ENCODE measurements at regions not wholly inside any gene's neighbourhood (a gene's known extent, or its start where the extent isn't known, plus 50 kb on each side); places are given as distances from the start of the nearest gene placed in this dataset.

DNA sequence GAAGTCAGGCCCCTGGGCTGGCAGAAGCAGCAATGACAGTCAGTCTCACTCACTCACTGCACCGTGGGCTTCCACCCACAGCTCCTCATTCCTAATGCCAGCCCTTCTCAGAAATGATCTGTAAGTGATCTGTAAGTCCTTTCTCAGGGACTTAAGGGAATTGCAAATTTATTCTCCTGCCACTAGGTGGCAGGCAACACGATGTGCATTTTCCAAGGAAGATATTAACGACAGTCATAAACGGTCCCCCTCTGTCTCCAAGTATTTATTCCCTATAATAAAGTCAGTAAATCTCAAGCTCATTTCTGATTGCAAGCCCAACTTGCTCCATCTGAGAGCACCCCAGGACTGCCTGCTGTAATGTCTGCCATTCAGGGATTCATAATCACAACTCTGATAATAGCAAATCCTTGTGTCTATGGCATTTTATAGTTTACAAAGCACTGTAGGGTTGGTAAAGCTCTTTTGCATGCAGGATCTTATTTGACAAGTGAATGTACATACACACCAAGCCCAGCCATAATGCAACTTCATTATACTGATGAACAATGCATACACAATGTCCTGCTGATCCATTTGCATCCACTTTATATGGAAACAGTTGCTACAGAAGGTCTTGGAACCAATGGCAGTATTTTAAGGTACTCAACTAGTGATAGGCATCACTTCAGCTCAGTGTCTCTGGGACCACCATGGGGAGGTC, 380.5 kb upstream of the CAMK1G start:
- TF ChIP-seq, protein P1, sequence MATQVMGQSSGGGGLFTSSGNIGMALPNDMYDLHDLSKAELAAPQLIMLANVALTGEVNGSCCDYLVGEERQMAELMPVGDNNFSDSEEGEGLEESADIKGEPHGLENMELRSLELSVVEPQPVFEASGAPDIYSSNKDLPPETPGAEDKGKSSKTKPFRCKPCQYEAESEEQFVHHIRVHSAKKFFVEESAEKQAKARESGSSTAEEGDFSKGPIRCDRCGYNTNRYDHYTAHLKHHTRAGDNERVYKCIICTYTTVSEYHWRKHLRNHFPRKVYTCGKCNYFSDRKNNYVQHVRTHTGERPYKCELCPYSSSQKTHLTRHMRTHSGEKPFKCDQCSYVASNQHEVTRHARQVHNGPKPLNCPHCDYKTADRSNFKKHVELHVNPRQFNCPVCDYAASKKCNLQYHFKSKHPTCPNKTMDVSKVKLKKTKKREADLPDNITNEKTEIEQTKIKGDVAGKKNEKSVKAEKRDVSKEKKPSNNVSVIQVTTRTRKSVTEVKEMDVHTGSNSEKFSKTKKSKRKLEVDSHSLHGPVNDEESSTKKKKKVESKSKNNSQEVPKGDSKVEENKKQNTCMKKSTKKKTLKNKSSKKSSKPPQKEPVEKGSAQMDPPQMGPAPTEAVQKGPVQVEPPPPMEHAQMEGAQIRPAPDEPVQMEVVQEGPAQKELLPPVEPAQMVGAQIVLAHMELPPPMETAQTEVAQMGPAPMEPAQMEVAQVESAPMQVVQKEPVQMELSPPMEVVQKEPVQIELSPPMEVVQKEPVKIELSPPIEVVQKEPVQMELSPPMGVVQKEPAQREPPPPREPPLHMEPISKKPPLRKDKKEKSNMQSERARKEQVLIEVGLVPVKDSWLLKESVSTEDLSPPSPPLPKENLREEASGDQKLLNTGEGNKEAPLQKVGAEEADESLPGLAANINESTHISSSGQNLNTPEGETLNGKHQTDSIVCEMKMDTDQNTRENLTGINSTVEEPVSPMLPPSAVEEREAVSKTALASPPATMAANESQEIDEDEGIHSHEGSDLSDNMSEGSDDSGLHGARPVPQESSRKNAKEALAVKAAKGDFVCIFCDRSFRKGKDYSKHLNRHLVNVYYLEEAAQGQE (IDR thresholded peaks at IDR 0.05; ENCODE audit: insufficient read depth in 1 of 2, low read depth in 2 of 2, low read length in 2 of 2), result no peak
- TF ChIP-seq FOXP2 (optimal IDR thresholded peaks at IDR 0.05; ENCODE audit: borderline replicate concordance, extremely low read depth, extremely low read length, insufficient read depth) (no peak), TAF1 (IDR thresholded peaks at IDR 0.05; ENCODE audit: borderline replicate concordance, insufficient read depth, low read length) (no peak), SIN3A (IDR thresholded peaks at IDR 0.05; ENCODE audit: borderline replicate concordance, insufficient read depth, low read length) (no peak), POLR2AphosphoS5 (IDR thresholded peaks at IDR 0.05; ENCODE audit: low read depth, low read length) (no peak)

DNA sequence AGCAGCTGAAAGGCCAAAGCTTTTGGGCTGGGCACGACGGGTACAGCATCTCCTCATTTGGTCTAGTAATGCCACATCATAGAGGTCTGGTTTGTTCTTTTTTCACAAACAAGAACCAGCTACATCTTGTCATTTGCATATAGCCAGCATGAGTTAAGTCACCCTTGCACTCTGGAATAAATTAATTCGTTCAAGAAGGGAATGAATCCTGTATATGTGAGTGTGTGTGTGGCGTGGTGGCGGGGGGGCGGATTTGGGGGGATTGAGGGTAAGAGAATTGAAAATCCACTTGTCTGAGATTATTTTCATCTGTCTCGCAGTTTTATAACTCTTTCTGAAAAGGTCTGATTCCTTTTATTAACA, 380.0 kb upstream of the CAMK1G start:
- TF ChIP-seq TAF1 (IDR thresholded peaks at IDR 0.05; ENCODE audit: borderline replicate concordance, insufficient read depth, low read length), result no peak
- TF ChIP-seq SIN3A (IDR thresholded peaks at IDR 0.05; ENCODE audit: borderline replicate concordance, insufficient read depth, low read length), result no peak
- no peak for TF ChIP-seq POLR2AphosphoS5 (IDR thresholded peaks at IDR 0.05; ENCODE audit: low read depth, low read length)
- TF ChIP-seq FOXP2 (optimal IDR thresholded peaks at IDR 0.05; ENCODE audit: borderline replicate concordance, extremely low read depth, extremely low read length, insufficient read depth), result no peak
- TF ChIP-seq, protein P1 (IDR thresholded peaks at IDR 0.05; ENCODE audit: insufficient read depth in 1 of 2, low read depth in 2 of 2, low read length in 2 of 2), result no peak

DNA sequence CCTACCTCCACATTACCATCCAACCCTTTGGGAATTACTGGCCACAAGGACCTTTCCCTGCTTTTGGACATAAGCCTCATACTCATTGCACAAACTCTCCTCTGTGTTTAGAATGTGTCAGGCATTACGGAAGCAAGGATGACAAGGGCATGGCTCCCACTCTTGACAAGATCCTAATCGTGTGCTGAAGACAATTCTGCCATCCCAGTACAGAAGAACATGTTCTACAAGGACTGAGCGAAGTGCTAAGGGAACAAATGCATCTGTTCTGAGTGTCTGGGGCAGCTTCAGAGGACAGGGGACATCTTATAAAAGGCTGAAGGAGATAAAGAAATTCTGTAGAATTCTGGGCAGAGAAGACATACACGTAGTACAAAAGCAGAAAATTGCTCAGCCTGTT, 378.5 kb upstream of the CAMK1G start:
- TF ChIP-seq FOXP2 (optimal IDR thresholded peaks at IDR 0.05; ENCODE audit: borderline replicate concordance, extremely low read depth, extremely low read length, insufficient read depth) (no peak), TAF1 (IDR thresholded peaks at IDR 0.05; ENCODE audit: borderline replicate concordance, insufficient read depth, low read length) (no peak), POLR2AphosphoS5 (IDR thresholded peaks at IDR 0.05; ENCODE audit: low read depth, low read length) (no peak), SIN3A (IDR thresholded peaks at IDR 0.05; ENCODE audit: borderline replicate concordance, insufficient read depth, low read length) (no peak)
- TF ChIP-seq, protein P1 (IDR thresholded peaks at IDR 0.05; ENCODE audit: insufficient read depth in 1 of 2, low read depth in 2 of 2, low read length in 2 of 2), result no peak

DNA sequence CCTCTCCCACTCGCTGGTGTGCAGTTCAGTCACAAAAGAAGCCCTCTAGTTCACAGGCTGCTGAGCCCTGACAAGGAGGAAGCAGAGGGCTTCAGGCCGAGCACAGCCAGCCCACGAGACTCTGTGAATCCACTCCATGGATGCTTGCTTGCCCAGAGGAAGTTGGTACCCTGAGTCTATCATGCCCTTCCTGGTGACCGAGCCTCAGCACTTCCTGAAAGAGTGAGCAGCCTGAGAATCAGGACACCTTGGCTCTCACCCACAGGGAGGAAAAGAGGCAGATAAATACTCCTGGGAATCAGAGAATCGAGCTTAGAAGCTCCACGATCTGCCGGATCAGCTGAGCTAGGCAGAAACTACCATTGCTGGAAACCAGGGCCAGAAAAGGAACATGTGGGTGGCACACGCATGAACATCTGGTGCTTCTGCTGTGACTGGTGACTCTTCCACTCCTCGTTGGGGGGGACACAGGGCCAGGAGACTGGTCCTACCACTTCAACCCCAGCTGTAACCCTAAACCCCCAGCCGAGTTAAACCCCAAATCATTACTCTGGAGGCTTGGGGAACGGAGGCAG, 376.3 kb upstream of the CAMK1G start:
- TF ChIP-seq SIN3A (IDR thresholded peaks at IDR 0.05; ENCODE audit: borderline replicate concordance, insufficient read depth, low read length) (no peak), TAF1 (IDR thresholded peaks at IDR 0.05; ENCODE audit: borderline replicate concordance, insufficient read depth, low read length) (no peak), FOXP2 (optimal IDR thresholded peaks at IDR 0.05; ENCODE audit: borderline replicate concordance, extremely low read depth, extremely low read length, insufficient read depth) (no peak), POLR2AphosphoS5 (IDR thresholded peaks at IDR 0.05; ENCODE audit: low read depth, low read length) (no peak)
- TF ChIP-seq, protein P1 (IDR thresholded peaks at IDR 0.05; ENCODE audit: insufficient read depth in 1 of 2, low read depth in 2 of 2, low read length in 2 of 2), result no peak

Data from PFSK-1 (cell line).